ENCODE measurements at regions not wholly inside any gene's neighbourhood (a gene's known extent, or its start where the extent isn't known, plus 50 kb on each side); places are given as distances from the start of the nearest gene placed in this dataset.

GRCh38 chr20:39939241-39939865 is 749.7 kb downstream of the MAFB start:
- DNase-seq (ENCODE audit: low read depth, low spot score) (no peak), FAIRE-seq (no peak)
- intact Hi-C loops (cut with micrococcal nuclease) (no loop called here), dilution Hi-C loops (cut with MboI; ENCODE audit: extremely low pct_ligation_motif_present, low sequenced_read_pairs) (no loop called here)
- Histone ChIP-seq H3K9me3 (replicated peaks; ENCODE audit: control insufficient read depth, insufficient read depth, low read length) (no peaks in the 10 kb centered on the region), H2AFZ (ENCODE audit: low read depth, low read length) (no peak overlapping the region), H3K9ac (replicated peaks; ENCODE audit: extremely low read depth, insufficient read depth, low read length) (no peak overlapping the region), H3K36me3 (ENCODE audit: control insufficient read depth in 2 of 2, extremely low read depth in 1 of 2, insufficient read depth in 2 of 2, low read length in 2 of 2) (no peaks in the 10 kb centered on the region), H3K4me2 (ENCODE audit: insufficient read depth, low read length) (no peak overlapping the region), H3K4me1 (ENCODE audit: control insufficient read depth, extremely low read depth, insufficient read depth, low read length) (no peaks in the 10 kb centered on the region), H3K79me2 (ENCODE audit: control insufficient read depth, insufficient read depth, low read length) (no peaks in the 10 kb centered on the region), H3K9me1 (replicated peaks; ENCODE audit: control insufficient read depth, extremely low read depth, insufficient read depth, low read length) (no peaks in the 10 kb centered on the region), H3K27ac (ENCODE audit: insufficient read depth, low read depth, low read length) (no peak overlapping the region), H3K27me3 (ENCODE audit: control insufficient read depth in 2 of 2, insufficient read depth in 2 of 2, low read length in 2 of 2) (no peaks in the 10 kb centered on the region), H4K20me1 (replicated peaks; ENCODE audit: control insufficient read depth, extremely low read depth, insufficient read depth, low read length) (no peaks in the 10 kb centered on the region), H3K4me3 (replicated peaks in 1 of 3; ENCODE audit: insufficient read depth in 1 of 3, low read depth in 1 of 3, low read length in 3 of 3) (no peak overlapping the region)
- TF ChIP-seq POLR2AphosphoS5 (IDR thresholded peaks at IDR 0.05; ENCODE audit: insufficient read depth, low read depth, low read length) (no peak), MAX (IDR thresholded peaks at IDR 0.05; ENCODE audit: insufficient read depth, insufficient read length) (no peak), EZH2 (IDR thresholded peaks at IDR 0.05; ENCODE audit: borderline replicate concordance, low read depth, low read length, severe bottlenecking) (no peak), FOS (IDR thresholded peaks at IDR 0.05; ENCODE audit: borderline replicate concordance, insufficient read depth, low read length) (no peak), GATA2 (IDR thresholded peaks at IDR 0.05; ENCODE audit: insufficient read depth, insufficient read length, low read depth, low read length) (no peak), MYC (IDR thresholded peaks at IDR 0.05; ENCODE audit: low read depth, low read length) (no peak), POLR2A (IDR thresholded peaks at IDR 0.05; ENCODE audit: low read depth, low read length) (no peak), JUN (IDR thresholded peaks at IDR 0.05; ENCODE audit: borderline replicate concordance, insufficient read depth, insufficient read length, low read depth) (no peak)
- TF ChIP-seq, protein P1, sequence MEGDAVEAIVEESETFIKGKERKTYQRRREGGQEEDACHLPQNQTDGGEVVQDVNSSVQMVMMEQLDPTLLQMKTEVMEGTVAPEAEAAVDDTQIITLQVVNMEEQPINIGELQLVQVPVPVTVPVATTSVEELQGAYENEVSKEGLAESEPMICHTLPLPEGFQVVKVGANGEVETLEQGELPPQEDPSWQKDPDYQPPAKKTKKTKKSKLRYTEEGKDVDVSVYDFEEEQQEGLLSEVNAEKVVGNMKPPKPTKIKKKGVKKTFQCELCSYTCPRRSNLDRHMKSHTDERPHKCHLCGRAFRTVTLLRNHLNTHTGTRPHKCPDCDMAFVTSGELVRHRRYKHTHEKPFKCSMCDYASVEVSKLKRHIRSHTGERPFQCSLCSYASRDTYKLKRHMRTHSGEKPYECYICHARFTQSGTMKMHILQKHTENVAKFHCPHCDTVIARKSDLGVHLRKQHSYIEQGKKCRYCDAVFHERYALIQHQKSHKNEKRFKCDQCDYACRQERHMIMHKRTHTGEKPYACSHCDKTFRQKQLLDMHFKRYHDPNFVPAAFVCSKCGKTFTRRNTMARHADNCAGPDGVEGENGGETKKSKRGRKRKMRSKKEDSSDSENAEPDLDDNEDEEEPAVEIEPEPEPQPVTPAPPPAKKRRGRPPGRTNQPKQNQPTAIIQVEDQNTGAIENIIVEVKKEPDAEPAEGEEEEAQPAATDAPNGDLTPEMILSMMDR (IDR thresholded peaks at IDR 0.05; ENCODE audit: extremely low read depth in 1 of 2, insufficient read depth in 1 of 2, low read depth in 1 of 2, low read length in 2 of 2): no peak
- ChIA-PET POLR2A (no interaction called here), CTCF (no interaction called here)
- BruUV-seq (replicated peaks): no TSS peak
